K562 (cell line): ENCODE measurements at regions not wholly inside any gene's neighbourhood (a gene's known extent, or its start where the extent isn't known, plus 50 kb on each side); places are given as distances from the start of the nearest gene placed in this dataset.
A peak's percentile ranks its signal among the peaks of the same experiment; 100 is the strongest.

Source experiments
- ARNT ChIP-seq, 2 experiments: fragments of 450-650 bp; IDR thresholded peaks; 2 replicates each; pipeline ENCODE4 v1.6.1; 2016; ENCODE audit warnings: mild to moderate bottlenecking in 1 of 2
- BMI1 ChIP-seq: fragments of 150-350 bp; IDR thresholded peaks from 2 replicates; pipeline ENCODE4 v1.6.1; 2014; ENCODE audit warnings: low read length
- CEBPG ChIP-seq, 3 experiments: fragments of 200-800 bp in 1 of 3; sonication (Bioruptor generic) in 1 of 3; sonication (generic) in 1 of 3; formaldehyde crosslinking in 1 of 3; IDR thresholded peaks in 2 of 3; conservative IDR thresholded peaks in 1 of 3; 2 replicates each; pipeline versions ENCODE4 v1.6.1 to v1.8.0; 2016 to 2022; ENCODE audit warnings: missing compliant biosample characterization in 2 of 3, missing genetic modification characterization in 2 of 3, mild to moderate bottlenecking in 1 of 3, missing genetic modification reagents in 1 of 3
- CGGBP1 ChIP-seq: fragments of 250-450 bp; sonication (Bioruptor Pico); IDR thresholded peaks from 2 replicates; pipeline ENCODE4 v1.9.0; 2021; ENCODE audit warnings: mild to moderate bottlenecking
- CREB1 ChIP-seq, 2 experiments: sonication (generic) in 1 of 2; formaldehyde crosslinking in 1 of 2; IDR thresholded peaks; 2 replicates each; pipeline versions ENCODE4 v1.6.1 to v1.8.0; 2012 to 2022; ENCODE audit warnings: inconsistent platforms in 1 of 2, mild to moderate bottlenecking in 1 of 2, missing genetic modification reagents in 1 of 2, moderate library complexity in 1 of 2
- CREB3L1 ChIP-seq: fragments of 450-650 bp; IDR thresholded peaks from 2 replicates; pipeline ENCODE4 v1.6.1; 2014; ENCODE audit warnings: low read depth, mild to moderate bottlenecking, moderate library complexity, borderline replicate concordance
- GABPB1 ChIP-seq: sonication (generic); formaldehyde crosslinking; IDR thresholded peaks from 2 replicates; pipeline ENCODE4 v1.8.0; 2022; ENCODE audit warnings: mild to moderate bottlenecking, missing genetic modification reagents
- HNRNPK ChIP-seq: fragments of 200-400 bp; formaldehyde crosslinking; IDR thresholded peaks from one replicate; pipeline ENCODE4 v1.6.1; 2018; ENCODE audit warnings: mild to moderate bottlenecking, low read depth, low read length; ENCODE audit not compliant: poor library complexity, severe bottlenecking
- MEIS2 ChIP-seq: fragments of 450-650 bp; IDR thresholded peaks from 2 replicates; pipeline ENCODE4 v1.6.1; 2014; ENCODE audit warnings: mild to moderate bottlenecking; ENCODE audit not compliant: partially characterized antibody
- NBN ChIP-seq: fragments of 450-650 bp; IDR thresholded peaks from 2 replicates; pipeline ENCODE4 v1.6.1; 2016; ENCODE audit warnings: low read depth, mild to moderate bottlenecking
- PBX2 ChIP-seq, 2 experiments: IDR thresholded peaks in 1 of 2; conservative IDR thresholded peaks in 1 of 2; 2 replicates each; pipeline ENCODE4 v1.6.1; 2016; ENCODE audit warnings: low read depth in 2 of 2, mild to moderate bottlenecking in 1 of 2, missing compliant biosample characterization in 1 of 2, missing genetic modification characterization in 1 of 2, moderate library complexity in 1 of 2
- RCOR1 ChIP-seq, 2 experiments: IDR thresholded peaks; 2 replicates each; pipeline ENCODE4 v1.6.1; 2012; ENCODE audit warnings: low read depth in 2 of 2, low read length in 2 of 2, borderline replicate concordance in 1 of 2, improper control_type of control experiment in 1 of 2
- VEZF1 ChIP-seq: fragments of 200-800 bp; sonication (Bioruptor generic); IDR thresholded peaks from 2 replicates; pipeline ENCODE4 v1.6.1; 2017; ENCODE audit warnings: missing genetic modification characterization, missing compliant biosample characterization
- ZBTB12 ChIP-seq: fragments of 250-450 bp; sonication (Bioruptor Pico); IDR thresholded peaks from 2 replicates; pipeline ENCODE4 v1.4.0; 2020
- TF ChIP-seq, protein P1 (sequence below): fragments of 250-450 bp; sonication (Bioruptor Pico); IDR thresholded peaks from 2 replicates; pipeline ENCODE4 v1.4.0; 2020; ENCODE audit warnings: mild to moderate bottlenecking, moderate library complexity

DNA sequence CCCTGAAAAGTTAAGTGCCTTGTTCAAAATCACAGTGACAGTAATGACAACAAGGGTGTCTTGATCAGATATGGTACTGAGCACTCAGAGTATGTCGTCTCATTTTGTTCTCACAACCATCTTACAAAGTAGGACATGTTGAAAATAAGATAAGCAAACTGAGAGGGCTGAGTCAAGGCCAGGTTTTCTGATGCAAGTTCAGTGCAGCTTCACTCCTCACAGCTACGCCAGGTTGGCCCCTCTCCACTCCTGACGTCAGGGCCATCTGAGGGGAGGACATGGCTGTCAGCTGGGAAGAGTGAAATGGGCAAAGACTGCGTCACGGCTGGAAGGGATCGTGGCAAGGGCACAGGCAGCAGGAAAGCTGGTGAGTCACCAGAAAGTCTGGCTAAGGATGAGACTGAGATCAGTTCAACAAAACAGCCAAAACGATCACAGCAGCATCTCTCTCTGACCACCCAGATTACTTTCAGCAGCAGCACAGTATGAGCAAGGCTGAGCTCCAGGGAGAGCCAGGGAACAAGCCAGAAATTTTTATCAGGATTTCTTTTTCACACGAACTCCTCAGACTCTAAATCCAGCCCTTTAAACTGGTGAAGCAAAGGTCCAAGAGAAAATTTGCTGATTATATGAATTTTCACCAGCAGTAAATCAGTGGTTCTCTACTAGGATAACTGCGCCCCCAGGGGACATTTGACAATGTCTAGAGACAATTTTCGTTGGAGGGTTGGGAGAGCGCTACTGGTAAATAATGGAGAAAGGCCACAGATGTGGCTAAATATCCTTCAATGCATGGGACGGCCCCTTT lies 297.9 kb upstream of the AMIGO2 start (continued):
- TF ChIP-seq, protein P1, sequence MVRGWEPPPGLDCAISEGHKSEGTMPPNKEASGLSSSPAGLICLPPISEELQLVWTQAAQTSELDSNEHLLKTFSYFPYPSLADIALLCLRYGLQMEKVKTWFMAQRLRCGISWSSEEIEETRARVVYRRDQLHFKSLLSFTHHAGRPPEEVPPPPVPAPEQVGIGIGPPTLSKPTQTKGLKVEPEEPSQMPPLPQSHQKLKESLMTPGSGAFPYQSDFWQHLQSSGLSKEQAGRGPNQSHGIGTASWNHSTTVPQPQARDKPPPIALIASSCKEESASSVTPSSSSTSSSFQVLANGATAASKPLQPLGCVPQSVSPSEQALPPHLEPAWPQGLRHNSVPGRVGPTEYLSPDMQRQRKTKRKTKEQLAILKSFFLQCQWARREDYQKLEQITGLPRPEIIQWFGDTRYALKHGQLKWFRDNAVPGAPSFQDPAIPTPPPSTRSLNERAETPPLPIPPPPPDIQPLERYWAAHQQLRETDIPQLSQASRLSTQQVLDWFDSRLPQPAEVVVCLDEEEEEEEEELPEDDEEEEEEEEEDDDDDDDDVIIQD = no peak
- TF ChIP-seq CREB3L1 = peak; percentile 81; the same call in 1 of the 2 replicates
- TF ChIP-seq CEBPG (CRISPR knock-in tag; IDR thresholded peaks at IDR 0.05) = peak; percentile 89
- TF ChIP-seq CEBPG (tag; conservative IDR thresholded peaks at IDR 0.05 in 1 of 2, IDR thresholded peaks at IDR 0.05 in 1 of 2) = peak; percentile 87 to 96
- TF ChIP-seq CREB1 (IDR thresholded peaks at IDR 0.05) = peak; percentile 78
- peak; percentile 84 for TF ChIP-seq CREB1 (CRISPR knock-in tag; IDR thresholded peaks at IDR 0.05)
- 0 out of 2 replicates have a peak, but pooled peaks have one; percentile 18 for TF ChIP-seq GABPB1 (CRISPR knock-in tag)
- TF ChIP-seq CGGBP1 (CRISPR knock-in tag) = no peak
- TF ChIP-seq BMI1 = no peak
- no peak for TF ChIP-seq HNRNPK
- no peak for TF ChIP-seq PBX2 (CRISPR knock-in tag; IDR thresholded peaks at IDR 0.05; ENCODE audit: low read depth)
- TF ChIP-seq PBX2 (tag; conservative IDR thresholded peaks at IDR 0.05; ENCODE audit: low read depth) = peak; percentile 70
- peak; percentile 35; the same call in 1 of the 2 replicates for TF ChIP-seq VEZF1
- TF ChIP-seq NBN = peak; percentile 90
- peak; percentile 88 for TF ChIP-seq MEIS2
- TF ChIP-seq ZBTB12 (CRISPR knock-in tag) = peak; percentile 66
- TF ChIP-seq ARNT (IDR thresholded peaks at IDR 0.05) = peak in 1 of 2 experiments; percentile 83; a peak in 2 of 4 replicates
- peak in 1 of 2 experiments; percentile 97; a peak in 3 of 4 replicates for TF ChIP-seq RCOR1 (IDR thresholded peaks at IDR 0.05; ENCODE audit: borderline replicate concordance in 1 of 2, low read depth in 2 of 2, low read length in 2 of 2)
